Esophagus squamous epithelium (tissue), 5 donors: ENCODE measurements at regions not wholly inside any gene's neighbourhood (a gene's known extent, or its start where the extent isn't known, plus 50 kb on each side); places are given as distances from the start of the nearest gene placed in this dataset.

Source experiments
- DNase-seq: peaks from one replicate; lab custom pipeline; 2025; lab: John Stamatoyannopoulos, UW
- H3K27ac ChIP-seq, 4 donors: fragments of 200-600 bp; sonication (generic); one replicate each; pipeline ENCODE4 v1.5.1; 2016 to 2019; ENCODE audit warnings: mild to moderate bottlenecking in 1 of 4
- H3K27me3 ChIP-seq, 4 donors: fragments of 200-600 bp; sonication (generic); 1 replicate in 3 of 4; 2 replicates in 1 of 4; pipeline versions ENCODE4 v1.5.1 to v1.6.0; 2017 to 2021; ENCODE audit warnings: antibody characterized with exemption in 1 of 4
- H3K36me3 ChIP-seq, 3 donors: fragments of 200-600 bp; sonication (generic); one replicate each; pipeline ENCODE4 v1.5.1; 2016 to 2019
- H3K4me1 ChIP-seq, 3 donors: fragments of 200-600 bp; sonication (generic); one replicate each; pipeline ENCODE4 v1.5.1; 2017 to 2019
- H3K4me3 ChIP-seq, 4 donors: fragments of 200-600 bp; sonication (generic); 1 replicate in 3 of 4; 2 replicates in 1 of 4; pipeline ENCODE4 v1.5.1; 2016 to 2019; ENCODE audit warnings: mild to moderate bottlenecking in 2 of 4, moderate library complexity in 1 of 4
- H3K9me3 ChIP-seq, 3 donors: fragments of 200-600 bp; sonication (generic); one replicate each; pipeline ENCODE4 v1.5.1; 2016 to 2019
- POLR2A ChIP-seq, 4 donors: fragments of 450-650 bp; IDR thresholded peaks; one replicate each; pipeline ENCODE4 v1.6.1; 2017; ENCODE audit warnings: antibody characterized with exemption in 4 of 4, mild to moderate bottlenecking in 4 of 4, moderate library complexity in 3 of 4
- WGBS, 2 donors: methylation state at CpG; one replicate each; pipeline ENCODE4 v1.1.5; 2018; 5-methylcytosine and 5-hydroxymethylcytosine counted together
- intact Hi-C: fragments of 100-400 bp; cut with DNase I; formaldehyde crosslinking; loops from one replicate; pipeline ENCODE4 v1.15.0; 2022
- TF ChIP-seq, protein P1 (sequence below), 6 experiments: fragments of 450-650 bp in 4 of 6; fragments of 200-600 bp in 2 of 6; sonication (generic) in 2 of 6; IDR thresholded peaks; one replicate each; pipeline ENCODE4 v1.5.1; 2016 to 2019; ENCODE audit warnings: antibody characterized with exemption in 6 of 6, mild to moderate bottlenecking in 4 of 6, moderate library complexity in 4 of 6
- donor health status: DM: yes; HTN: yes; CAD: no.

DNA sequence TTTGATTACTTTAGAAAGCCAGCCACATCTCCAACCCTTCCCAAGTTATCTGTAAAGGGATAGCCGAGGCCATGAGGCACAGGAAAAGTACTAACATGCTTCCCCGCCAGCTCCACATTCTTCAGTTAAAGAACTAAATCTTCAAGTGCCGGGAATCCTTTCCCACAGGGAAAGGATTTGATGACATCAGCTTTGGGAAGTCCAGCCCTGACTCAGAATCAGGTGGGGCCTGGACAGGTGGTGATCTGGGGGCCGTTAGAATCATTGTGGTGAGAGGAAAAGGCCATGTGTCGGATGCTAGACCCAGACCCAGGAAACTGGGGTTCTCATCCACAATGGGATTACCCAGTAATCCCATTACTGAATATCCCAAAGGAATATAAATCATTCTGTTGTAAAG, 580.0 kb downstream of the QKI start:
- no peaks in the 10 kb centered on the region for H3K27me3 ChIP-seq
- intact Hi-C loops: no loop called here
- TF ChIP-seq, protein P1, sequence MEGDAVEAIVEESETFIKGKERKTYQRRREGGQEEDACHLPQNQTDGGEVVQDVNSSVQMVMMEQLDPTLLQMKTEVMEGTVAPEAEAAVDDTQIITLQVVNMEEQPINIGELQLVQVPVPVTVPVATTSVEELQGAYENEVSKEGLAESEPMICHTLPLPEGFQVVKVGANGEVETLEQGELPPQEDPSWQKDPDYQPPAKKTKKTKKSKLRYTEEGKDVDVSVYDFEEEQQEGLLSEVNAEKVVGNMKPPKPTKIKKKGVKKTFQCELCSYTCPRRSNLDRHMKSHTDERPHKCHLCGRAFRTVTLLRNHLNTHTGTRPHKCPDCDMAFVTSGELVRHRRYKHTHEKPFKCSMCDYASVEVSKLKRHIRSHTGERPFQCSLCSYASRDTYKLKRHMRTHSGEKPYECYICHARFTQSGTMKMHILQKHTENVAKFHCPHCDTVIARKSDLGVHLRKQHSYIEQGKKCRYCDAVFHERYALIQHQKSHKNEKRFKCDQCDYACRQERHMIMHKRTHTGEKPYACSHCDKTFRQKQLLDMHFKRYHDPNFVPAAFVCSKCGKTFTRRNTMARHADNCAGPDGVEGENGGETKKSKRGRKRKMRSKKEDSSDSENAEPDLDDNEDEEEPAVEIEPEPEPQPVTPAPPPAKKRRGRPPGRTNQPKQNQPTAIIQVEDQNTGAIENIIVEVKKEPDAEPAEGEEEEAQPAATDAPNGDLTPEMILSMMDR (IDR thresholded peaks at IDR 0.05): no peak
- TF ChIP-seq POLR2A (IDR thresholded peaks at IDR 0.05): no peak
- WGBS, 2 donors: 58 to 80% methylated on average over 5 of the region's 5 CpGs
- H3K36me3 ChIP-seq: no peaks in the 10 kb centered on the region
- no peaks in the 10 kb centered on the region for H3K4me1 ChIP-seq
- H3K27ac ChIP-seq: no peak overlapping the region
- no peak overlapping the region for H3K4me3 ChIP-seq
- no peaks in the 10 kb centered on the region for H3K9me3 ChIP-seq
- DNase-seq: no peak

DNA sequence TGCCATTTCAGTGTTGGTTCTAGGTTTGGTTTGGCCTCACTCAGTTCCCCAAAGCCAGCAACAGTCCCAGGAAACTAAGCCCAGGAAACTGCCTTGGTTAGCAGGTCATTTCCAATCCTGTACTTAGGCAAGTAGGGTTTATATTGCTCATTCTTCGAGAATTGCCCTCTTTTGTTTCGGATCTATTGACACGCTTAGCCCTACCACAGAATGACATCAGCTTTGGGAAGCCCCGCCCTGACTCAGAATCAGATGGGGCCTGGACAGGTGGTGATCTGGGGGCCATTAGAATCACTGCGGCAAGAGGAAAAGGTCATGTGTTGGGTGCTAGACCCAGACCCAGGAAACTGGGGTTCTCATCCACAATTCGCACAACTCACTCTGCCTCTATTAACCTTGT, 578.2 kb downstream of the QKI start:
- WGBS, 2 donors: 70 to 75% methylated on average over 4 to 6 of the region's 6 CpGs
- Histone ChIP-seq H3K27me3 (no peaks in the 10 kb centered on the region), H3K27ac (no peak overlapping the region), H3K4me1 (no peaks in the 10 kb centered on the region), H3K9me3 (no peaks in the 10 kb centered on the region), H3K4me3 (no peak overlapping the region), H3K36me3 (no peaks in the 10 kb centered on the region)
- no peak for DNase-seq
- intact Hi-C loops: no loop called here
- TF ChIP-seq, protein P1 (IDR thresholded peaks at IDR 0.05): no peak
- no peak for TF ChIP-seq POLR2A (IDR thresholded peaks at IDR 0.05)

GRCh38 chr6:163992056-163992455, 577.5 kb downstream of the QKI start:
- no peak for DNase-seq
- Histone ChIP-seq H3K4me1 (no peaks in the 10 kb centered on the region), H3K27ac (no peak overlapping the region), H3K9me3 (no peaks in the 10 kb centered on the region), H3K4me3 (no peak overlapping the region), H3K36me3 (no peaks in the 10 kb centered on the region), H3K27me3 (no peaks in the 10 kb centered on the region)
- TF ChIP-seq POLR2A (IDR thresholded peaks at IDR 0.05): no peak
- TF ChIP-seq, protein P1 (IDR thresholded peaks at IDR 0.05): no peak
- intact Hi-C loops: no loop called here

- Histone ChIP-seq H3K9me3 (no peaks in the 10 kb centered on the region), H3K27me3 (no peaks in the 10 kb centered on the region), H3K36me3 (no peaks in the 10 kb centered on the region), H3K4me1 (no peaks in the 10 kb centered on the region), H3K27ac (no peak overlapping the region), H3K4me3 (no peak overlapping the region)
- TF ChIP-seq, protein P1 (IDR thresholded peaks at IDR 0.05): no peak
- no peak for TF ChIP-seq POLR2A (IDR thresholded peaks at IDR 0.05)
- intact Hi-C loops: no loop called here
- no peak for DNase-seq
- WGBS, 2 donors: 75 to 83% methylated on average over 4 of the region's 4 CpGs
Observed at GRCh38 chr6:163991321-163991720, 576.8 kb downstream of the QKI start.

DNA sequence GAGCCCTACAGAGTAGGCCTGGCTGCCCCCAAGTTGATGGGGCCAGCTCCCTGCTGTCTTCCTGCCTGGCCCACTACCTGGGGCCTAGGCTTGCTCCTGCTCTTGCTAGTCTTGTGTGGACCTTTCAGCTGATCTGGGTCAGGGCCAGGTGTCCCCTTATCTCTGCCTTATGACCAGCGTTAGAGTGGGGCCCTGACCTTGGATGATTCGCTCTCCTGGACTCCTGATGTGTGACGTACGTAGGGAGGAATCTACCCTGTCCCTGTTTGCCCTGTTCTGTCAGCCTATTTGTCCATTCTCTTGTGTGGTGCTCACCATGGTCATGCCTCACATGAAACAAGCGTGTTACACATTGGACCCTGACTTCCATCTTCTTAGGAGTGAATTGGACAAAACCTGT, 571.8 kb downstream of the QKI start:
- Histone ChIP-seq H3K27ac (no peak overlapping the region), H3K36me3 (no peaks in the 10 kb centered on the region), H3K4me1 (no peaks in the 10 kb centered on the region), H3K9me3 (no peaks in the 10 kb centered on the region), H3K4me3 (no peak overlapping the region), H3K27me3 (no peaks in the 10 kb centered on the region)
- intact Hi-C loops: no loop called here
- no peak for DNase-seq
- WGBS, 2 donors: 72 to 83% methylated on average over 3 to 4 of the region's 5 CpGs
- TF ChIP-seq, protein P1 (IDR thresholded peaks at IDR 0.05): no peak
- no peak for TF ChIP-seq POLR2A (IDR thresholded peaks at IDR 0.05)
